ENCODE measurements at regions not wholly inside any gene's neighbourhood (a gene's known extent, or its start where the extent isn't known, plus 50 kb on each side); places are given as distances from the start of the nearest gene placed in this dataset.
"Not testable (repeated sequence)": the region's sequence is repeated elsewhere in the genome, so short reads cannot be mapped to it uniquely, and the experiment has no call there.

DNA sequence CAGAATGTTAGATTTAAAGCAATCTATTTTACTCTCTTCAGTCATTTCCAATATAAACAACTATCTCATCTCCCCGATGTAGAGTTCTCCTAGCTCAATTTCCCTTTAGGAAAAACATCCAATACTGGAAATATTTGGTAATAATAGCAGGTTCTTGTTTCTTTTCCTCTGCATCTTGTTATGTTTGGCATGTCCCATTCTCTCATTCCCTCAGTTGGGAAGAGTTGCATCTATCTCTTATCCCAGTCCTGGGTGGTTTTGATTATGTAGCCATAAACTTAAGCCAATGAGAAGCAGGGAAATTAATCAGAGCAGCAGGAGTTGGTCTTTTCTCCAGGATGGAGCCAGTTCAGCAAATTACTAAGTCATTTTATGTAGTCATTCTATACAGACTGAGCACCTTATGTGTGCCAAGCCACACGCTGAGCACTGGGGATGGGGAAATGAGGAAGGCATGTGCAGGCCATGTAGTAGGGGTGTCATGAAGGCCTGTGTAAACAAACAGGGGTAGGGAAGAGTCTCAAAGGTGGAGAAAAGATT lies 418.2 kb upstream of the NFIA start:
- Mint-ChIP-seq H3K27me3 (peaks cover 0 to 2% of the 10 kb centered on the region in 2 donors), H3K4me3 (no peak overlapping the region), H3K36me3 (no peaks in the 10 kb centered on the region), H3K9me3 (no peaks in the 10 kb centered on the region), H3K4me1 (no peaks in the 10 kb centered on the region), H3K27ac (no peak overlapping the region)
- H3K4me3 ChIP-seq (ENCODE audit: low read length): no peak overlapping the region
- no peaks in the 10 kb centered on the region for H3K4me1 ChIP-seq (ENCODE audit: insufficient read depth, low read length)
- no peaks in the 10 kb centered on the region for H3K27me3 ChIP-seq (ENCODE audit: insufficient read depth, low read length, poor library complexity, severe bottlenecking)
- POLR2A ChIA-PET: no interaction called here
- no peaks in the 10 kb centered on the region for H3K36me3 ChIP-seq (ENCODE audit: insufficient read depth, low read length)
- H3K27ac ChIP-seq (ENCODE audit: low read depth, low read length): no peak overlapping the region
- no peak for DNase-seq
- CTCF ChIA-PET: interaction anchor here (1.0 kb wide), 1 partner anchor 9 kb away, joined by 3 read pairs; no protein-coding TSS in a partner anchor
- H3K9me3 ChIP-seq (ENCODE audit: low read length): no peaks in the 10 kb centered on the region

DNA sequence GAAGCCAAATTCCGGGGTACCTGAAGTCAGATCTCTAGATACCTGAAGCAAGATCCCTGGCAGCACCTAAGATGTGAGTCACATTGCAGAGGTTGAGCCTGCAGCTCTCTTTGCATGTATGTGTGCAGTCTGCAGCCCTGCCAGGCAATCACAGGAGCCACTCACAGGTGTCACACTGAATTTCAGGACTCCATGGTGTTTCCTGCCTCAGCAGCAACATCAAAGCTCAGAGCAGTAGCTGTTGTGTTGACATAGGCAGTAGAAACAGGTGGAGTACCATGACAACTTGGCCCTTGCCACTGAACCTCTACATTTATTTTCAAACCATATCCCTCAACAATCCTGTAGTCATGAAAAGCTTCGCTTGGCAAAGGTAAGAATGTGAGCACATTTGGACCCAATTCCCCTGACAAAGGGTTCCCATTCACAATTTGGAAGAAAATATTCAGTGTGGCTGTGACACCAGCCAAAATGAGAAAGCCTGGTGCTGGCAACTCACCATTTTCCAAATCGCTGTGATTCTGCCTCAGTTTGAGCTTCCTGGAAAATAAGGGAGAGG lies 419.8 kb upstream of the NFIA start:
- Histone ChIP-seq H3K9me3 (ENCODE audit: low read length) (no peaks in the 10 kb centered on the region), H3K27ac (ENCODE audit: low read depth, low read length) (no peak overlapping the region), H3K4me1 (ENCODE audit: insufficient read depth, low read length) (no peaks in the 10 kb centered on the region), H3K4me3 (ENCODE audit: low read length) (no peak overlapping the region), H3K36me3 (ENCODE audit: insufficient read depth, low read length) (no peaks in the 10 kb centered on the region), H3K27me3 (ENCODE audit: insufficient read depth, low read length, poor library complexity, severe bottlenecking) (no peaks in the 10 kb centered on the region)
- H3K4me3 Mint-ChIP-seq: no peak overlapping the region
- H3K36me3 Mint-ChIP-seq: no peaks in the 10 kb centered on the region
- DNase-seq: no peak
- H3K27me3 Mint-ChIP-seq: peaks cover 0 to 2% of the 10 kb centered on the region in 2 donors
- no peaks in the 10 kb centered on the region for H3K9me3 Mint-ChIP-seq
- no peak overlapping the region for H3K27ac Mint-ChIP-seq
- ChIA-PET POLR2A (no interaction called here), CTCF (no interaction called here)
- H3K4me1 Mint-ChIP-seq: no peaks in the 10 kb centered on the region

DNA sequence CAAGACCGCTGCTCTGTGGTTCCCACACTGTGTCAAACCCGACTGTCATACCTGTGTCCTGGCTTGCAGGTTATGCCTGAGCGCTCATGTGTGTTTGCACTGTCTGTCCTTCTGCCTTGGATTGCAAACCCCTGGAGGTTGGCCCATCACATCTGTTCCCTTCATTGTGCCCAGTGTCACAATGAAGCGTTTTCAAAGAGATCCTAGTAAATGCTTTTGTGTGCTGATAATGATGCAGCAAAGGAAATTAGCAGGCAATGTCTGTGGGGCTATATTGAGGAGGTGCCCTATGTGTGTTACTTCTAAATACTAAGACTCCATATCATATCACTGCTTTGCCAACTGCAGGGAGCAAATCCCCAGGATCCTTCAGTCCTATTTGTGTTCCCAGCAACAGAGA lies 424.4 kb upstream of the NFIA start:
- no peak overlapping the region for H3K4me3 Mint-ChIP-seq
- no peaks in the 10 kb centered on the region for H3K4me1 ChIP-seq (ENCODE audit: insufficient read depth, low read length)
- peaks cover 0 to 2% of the 10 kb centered on the region in 2 donors for H3K27me3 Mint-ChIP-seq
- no peaks in the 10 kb centered on the region for H3K4me1 Mint-ChIP-seq
- ChIA-PET POLR2A (no interaction called here), CTCF (no interaction called here)
- no peak overlapping the region for H3K27ac ChIP-seq (ENCODE audit: low read depth, low read length)
- H3K4me3 ChIP-seq (ENCODE audit: low read length): no peak overlapping the region
- H3K27ac Mint-ChIP-seq: no peak overlapping the region
- no peaks in the 10 kb centered on the region for H3K27me3 ChIP-seq (ENCODE audit: insufficient read depth, low read length, poor library complexity, severe bottlenecking)
- DNase-seq: no peak
- peaks cover 0 to 3% (median 0%) of the 10 kb centered on the region in 5 donors for H3K9me3 Mint-ChIP-seq
- H3K9me3 ChIP-seq (ENCODE audit: low read length): no peaks in the 10 kb centered on the region
- no peaks in the 10 kb centered on the region for H3K36me3 ChIP-seq (ENCODE audit: insufficient read depth, low read length)
- H3K36me3 Mint-ChIP-seq: no peaks in the 10 kb centered on the region

DNA sequence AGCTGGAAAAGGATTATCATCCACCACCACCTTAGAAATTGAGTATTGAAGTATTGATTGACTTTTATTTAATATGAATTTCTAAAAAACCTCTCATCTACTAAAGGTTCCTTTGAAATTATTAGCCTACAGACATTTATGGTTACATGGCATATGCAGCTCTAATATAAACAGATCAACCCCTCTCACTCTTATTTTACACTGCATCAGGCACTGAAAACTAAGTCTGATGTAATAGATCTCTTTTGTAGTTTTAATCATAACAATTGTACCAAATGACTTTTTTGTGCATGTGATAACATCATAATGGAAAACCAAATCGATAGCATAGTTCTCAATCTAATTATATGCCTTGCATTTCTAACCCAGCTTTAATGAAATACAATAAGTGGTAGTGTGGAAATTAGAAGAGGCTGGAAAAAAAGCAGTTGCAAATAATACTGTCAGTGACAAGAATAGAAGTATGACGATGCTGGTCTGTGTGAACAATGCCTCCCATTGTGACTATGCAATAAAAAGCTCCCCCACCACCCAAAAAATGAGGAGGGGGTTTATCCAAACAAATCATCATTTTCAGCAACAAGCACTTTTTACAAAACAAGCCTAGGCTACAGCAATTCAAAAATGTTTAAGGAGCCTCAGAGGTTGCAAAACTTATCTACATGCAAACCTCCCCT lies 426.5 kb upstream of the NFIA start:
- Mint-ChIP-seq H3K4me1 (no peaks in the 10 kb centered on the region), H3K27ac (no peak overlapping the region), H3K4me3 (no peak overlapping the region), H3K27me3 (no peaks in the 10 kb centered on the region), H3K9me3 (peaks cover 0 to 5% (median 0%) of the 10 kb centered on the region in 5 donors), H3K36me3 (no peaks in the 10 kb centered on the region)
- DNase-seq: no peak
- no peaks in the 10 kb centered on the region for H3K36me3 ChIP-seq (ENCODE audit: insufficient read depth, low read length)
- no peaks in the 10 kb centered on the region for H3K27me3 ChIP-seq (ENCODE audit: insufficient read depth, low read length, poor library complexity, severe bottlenecking)
- no peak overlapping the region for H3K27ac ChIP-seq (ENCODE audit: low read depth, low read length)
- no peak overlapping the region for H3K4me3 ChIP-seq (ENCODE audit: low read length)
- H3K4me1 ChIP-seq (ENCODE audit: insufficient read depth, low read length): no peaks in the 10 kb centered on the region
- CTCF ChIA-PET: no interaction called here
- POLR2A ChIA-PET: no interaction called here
- H3K9me3 ChIP-seq (ENCODE audit: low read length): no peaks in the 10 kb centered on the region

DNA sequence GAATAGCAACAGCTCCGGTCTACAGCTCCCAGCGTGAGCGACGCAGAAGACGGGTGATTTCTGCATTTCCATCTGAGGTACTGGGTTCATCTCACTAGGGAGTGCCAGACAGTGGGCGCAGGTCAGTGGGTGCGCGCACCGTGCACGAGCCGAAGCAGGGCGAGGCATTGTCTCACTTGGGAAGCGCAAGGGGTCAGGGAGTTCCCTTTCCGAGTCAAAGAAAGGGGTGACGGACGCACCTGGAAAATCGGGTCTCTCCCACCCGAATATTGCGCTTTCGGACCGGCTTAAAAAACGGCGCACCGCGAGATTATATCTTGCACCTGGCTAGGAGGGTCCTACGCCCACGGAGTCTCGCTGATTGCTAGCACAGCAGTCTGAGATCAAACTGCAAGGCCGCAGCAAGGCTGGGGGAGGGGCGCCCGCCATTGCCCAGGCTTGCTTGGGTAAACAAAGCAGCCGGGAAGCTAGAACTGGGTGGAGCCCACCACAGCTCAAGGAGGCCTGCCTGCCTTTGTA lies 442.3 kb upstream of the NFIA start:
- H3K27ac ChIP-seq (ENCODE audit: low read depth, low read length); H3K4me3 ChIP-seq (ENCODE audit: low read length); DNase-seq; H3K36me3 ChIP-seq (ENCODE audit: insufficient read depth, low read length); H3K27me3 ChIP-seq (ENCODE audit: insufficient read depth, low read length, poor library complexity, severe bottlenecking); H3K4me1 ChIP-seq (ENCODE audit: insufficient read depth, low read length); H3K36me3 Mint-ChIP-seq; H3K27ac Mint-ChIP-seq; H3K4me1 Mint-ChIP-seq; H3K9me3 ChIP-seq (ENCODE audit: low read length); H3K4me3 Mint-ChIP-seq; CTCF ChIA-PET; H3K9me3 Mint-ChIP-seq; POLR2A ChIA-PET: not testable (repeated sequence)
- H3K27me3 Mint-ChIP-seq: peaks cover 0 to 11% of the 10 kb centered on the region in 2 donors

DNA sequence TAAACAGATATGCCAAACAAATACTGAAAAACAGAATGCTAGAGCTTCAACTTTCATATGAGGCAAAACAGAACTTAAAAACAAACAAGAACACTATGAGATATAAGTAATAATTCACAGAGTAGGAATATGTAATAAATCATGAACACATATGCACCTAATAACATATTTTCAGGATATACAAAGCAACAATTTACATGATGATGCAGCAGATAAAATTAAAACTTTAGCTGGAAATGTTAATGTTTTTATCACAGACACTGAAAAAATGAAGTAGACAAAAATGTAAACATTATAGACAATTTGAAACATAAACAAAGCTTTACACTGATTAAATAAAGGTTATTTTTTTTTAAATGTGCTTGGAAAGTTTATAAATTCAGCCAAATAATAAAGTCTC lies 443.1 kb upstream of the NFIA start:
- H3K27me3 Mint-ChIP-seq: peaks cover 0 to 11% of the 10 kb centered on the region in 2 donors
- H3K4me1 Mint-ChIP-seq: no peaks in the 10 kb centered on the region
- Histone ChIP-seq H3K27me3 (ENCODE audit: insufficient read depth, low read length, poor library complexity, severe bottlenecking) (no peaks in the 10 kb centered on the region), H3K4me3 (ENCODE audit: low read length) (no peak overlapping the region), H3K27ac (ENCODE audit: low read depth, low read length) (no peak overlapping the region), H3K4me1 (ENCODE audit: insufficient read depth, low read length) (no peaks in the 10 kb centered on the region), H3K36me3 (ENCODE audit: insufficient read depth, low read length) (no peaks in the 10 kb centered on the region), H3K9me3 (ENCODE audit: low read length) (no peaks in the 10 kb centered on the region)
- no peak for DNase-seq
- no peak overlapping the region for H3K27ac Mint-ChIP-seq
- H3K4me3 Mint-ChIP-seq: no peak overlapping the region
- no peaks in the 10 kb centered on the region for H3K36me3 Mint-ChIP-seq
- POLR2A ChIA-PET: no interaction called here
- H3K9me3 Mint-ChIP-seq: peaks cover 0 to 2% (median 0%) of the 10 kb centered on the region in 5 donors
- CTCF ChIA-PET: no interaction called here

DNA sequence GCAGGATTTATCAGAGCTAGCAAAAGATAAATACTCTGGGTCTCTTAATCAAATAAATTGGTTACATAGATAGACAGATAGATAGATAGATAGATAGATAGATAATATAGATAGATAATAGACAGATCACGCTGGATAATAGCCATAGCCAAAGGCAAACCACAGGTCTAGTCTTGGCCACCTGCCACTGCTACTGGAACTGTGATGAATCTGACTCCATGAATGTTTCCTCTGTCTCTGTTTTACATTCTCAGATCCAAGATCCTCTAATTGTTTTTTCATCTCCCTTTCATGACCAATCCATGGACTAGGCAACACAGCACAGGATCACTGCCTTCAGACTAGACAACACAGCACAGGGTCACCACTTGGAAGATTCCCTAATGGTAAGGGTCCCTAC lies 444.7 kb upstream of the NFIA start:
- H3K27me3 Mint-ChIP-seq: peaks cover 0 to 11% of the 10 kb centered on the region in 2 donors
- no peak overlapping the region for H3K27ac Mint-ChIP-seq
- POLR2A ChIA-PET: no interaction called here
- no peaks in the 10 kb centered on the region for H3K4me1 Mint-ChIP-seq
- CTCF ChIA-PET: no interaction called here
- Histone ChIP-seq H3K27me3 (ENCODE audit: insufficient read depth, low read length, poor library complexity, severe bottlenecking) (no peaks in the 10 kb centered on the region), H3K4me1 (ENCODE audit: insufficient read depth, low read length) (no peaks in the 10 kb centered on the region), H3K4me3 (ENCODE audit: low read length) (no peak overlapping the region), H3K27ac (ENCODE audit: low read depth, low read length) (no peak overlapping the region), H3K9me3 (ENCODE audit: low read length) (no peaks in the 10 kb centered on the region), H3K36me3 (ENCODE audit: insufficient read depth, low read length) (no peaks in the 10 kb centered on the region)
- H3K9me3 Mint-ChIP-seq: peaks cover 0 to 2% (median 0%) of the 10 kb centered on the region in 5 donors
- H3K4me3 Mint-ChIP-seq: no peak overlapping the region
- H3K36me3 Mint-ChIP-seq: no peaks in the 10 kb centered on the region
- no peak for DNase-seq

DNA sequence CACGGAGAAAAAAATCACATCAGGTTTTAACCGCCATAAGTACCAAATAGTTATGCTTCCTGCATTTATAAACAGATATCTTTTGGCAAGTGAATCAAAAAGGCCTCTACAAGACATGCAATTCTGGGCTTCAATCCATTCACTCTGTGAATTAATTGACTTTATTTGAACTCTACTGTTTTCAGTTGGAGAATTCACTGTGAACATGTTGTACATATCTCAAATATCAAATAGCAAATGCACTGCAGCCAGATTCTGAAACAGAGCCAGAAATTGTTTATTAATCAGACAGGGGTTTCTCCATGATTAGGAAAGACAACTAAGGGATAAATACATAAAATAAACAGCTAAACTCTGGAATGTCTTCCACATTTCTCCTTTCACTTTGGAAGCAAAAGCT lies 445.4 kb upstream of the NFIA start:
- Histone ChIP-seq H3K27me3 (ENCODE audit: insufficient read depth, low read length, poor library complexity, severe bottlenecking) (no peaks in the 10 kb centered on the region), H3K4me3 (ENCODE audit: low read length) (no peak overlapping the region), H3K36me3 (ENCODE audit: insufficient read depth, low read length) (no peaks in the 10 kb centered on the region), H3K27ac (ENCODE audit: low read depth, low read length) (no peak overlapping the region), H3K9me3 (ENCODE audit: low read length) (no peaks in the 10 kb centered on the region), H3K4me1 (ENCODE audit: insufficient read depth, low read length) (no peaks in the 10 kb centered on the region)
- DNase-seq: no peak
- Mint-ChIP-seq H3K4me3 (no peak overlapping the region), H3K27ac (no peak overlapping the region), H3K9me3 (peaks cover 0 to 2% (median 0%) of the 10 kb centered on the region in 5 donors), H3K4me1 (no peaks in the 10 kb centered on the region), H3K36me3 (no peaks in the 10 kb centered on the region), H3K27me3 (peaks cover 0 to 11% of the 10 kb centered on the region in 2 donors)
- ChIA-PET CTCF (no interaction called here), POLR2A (no interaction called here)

Data from CD8-positive, alpha-beta memory T cell (primary cell).